ENCODE measurements at regions not wholly inside any gene's neighbourhood (a gene's known extent, or its start where the extent isn't known, plus 50 kb on each side); places are given as distances from the start of the nearest gene placed in this dataset.

DNA sequence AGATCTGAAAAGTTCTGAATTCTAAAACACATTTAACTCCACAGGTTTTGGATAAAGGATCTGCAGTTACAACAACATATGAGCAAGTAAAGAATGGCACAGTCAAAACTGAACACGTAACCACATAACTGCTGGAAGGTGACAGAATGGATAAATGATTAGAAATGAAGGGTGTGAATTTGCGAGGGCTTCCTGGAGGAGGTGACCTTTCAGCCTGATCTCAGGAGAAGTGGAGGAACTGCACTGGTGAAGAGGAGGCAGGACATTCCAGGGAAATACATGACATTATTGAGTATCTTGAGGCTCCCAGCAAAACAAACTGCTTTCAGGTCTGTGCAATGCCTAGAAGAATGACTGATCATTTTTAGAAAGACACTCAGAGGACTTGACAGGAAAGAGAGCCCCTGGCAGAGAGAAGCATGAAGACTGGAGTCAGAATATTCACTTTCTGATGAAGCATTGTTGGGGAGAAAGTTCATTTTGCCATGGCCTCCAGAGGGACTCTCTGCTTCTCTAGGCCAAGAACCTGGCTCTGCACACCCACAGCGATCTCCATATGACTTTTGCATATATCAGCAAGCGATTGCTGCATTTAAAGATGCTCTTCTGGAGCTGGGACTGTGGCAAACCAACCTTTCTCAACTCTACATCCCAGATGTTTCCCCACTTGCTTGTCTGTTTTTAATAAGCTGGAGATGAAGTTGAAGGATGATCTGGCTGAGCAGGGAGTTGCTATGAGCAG is 122.7 kb upstream of the FAM78B start:
- Histone ChIP-seq H3F3A (ENCODE audit: insufficient read depth, low read depth) (no peaks in the 10 kb centered on the region), H3K9me2 (ENCODE audit: insufficient read depth) (no peaks in the 10 kb centered on the region), H2AFZ (no peak overlapping the region), H3K9me3 (ENCODE audit: insufficient read depth, low read depth) (no peaks in the 10 kb centered on the region), H3K4me3 (no peak overlapping the region), H3K27ac (no peak overlapping the region), H3K79me2 (ENCODE audit: low read depth) (no peaks in the 10 kb centered on the region), H3K36me3 (ENCODE audit: low read depth) (no peaks in the 10 kb centered on the region), H3K4me1 (replicated peaks; ENCODE audit: insufficient read depth) (no peaks in the 10 kb centered on the region), H3K27me3 (ENCODE audit: insufficient read depth, low read depth) (peaks cover 19% of the 10 kb centered on the region; the same call in 1 of the 2 replicates), H4K20me1 (ENCODE audit: insufficient read depth) (no peaks in the 10 kb centered on the region), H3K4me2 (no peak overlapping the region)
- intact Hi-C loops (cut with micrococcal nuclease; ENCODE audit: unreplicated experiment): no loop called here
- ChIA-PET CTCF (no interaction called here), POLR2A (ENCODE audit: unreplicated experiment) (no interaction called here)
- TF ChIP-seq EZH2 (IDR thresholded peaks at IDR 0.05; ENCODE audit: low read depth): no peak
- TF ChIP-seq, protein P1, sequence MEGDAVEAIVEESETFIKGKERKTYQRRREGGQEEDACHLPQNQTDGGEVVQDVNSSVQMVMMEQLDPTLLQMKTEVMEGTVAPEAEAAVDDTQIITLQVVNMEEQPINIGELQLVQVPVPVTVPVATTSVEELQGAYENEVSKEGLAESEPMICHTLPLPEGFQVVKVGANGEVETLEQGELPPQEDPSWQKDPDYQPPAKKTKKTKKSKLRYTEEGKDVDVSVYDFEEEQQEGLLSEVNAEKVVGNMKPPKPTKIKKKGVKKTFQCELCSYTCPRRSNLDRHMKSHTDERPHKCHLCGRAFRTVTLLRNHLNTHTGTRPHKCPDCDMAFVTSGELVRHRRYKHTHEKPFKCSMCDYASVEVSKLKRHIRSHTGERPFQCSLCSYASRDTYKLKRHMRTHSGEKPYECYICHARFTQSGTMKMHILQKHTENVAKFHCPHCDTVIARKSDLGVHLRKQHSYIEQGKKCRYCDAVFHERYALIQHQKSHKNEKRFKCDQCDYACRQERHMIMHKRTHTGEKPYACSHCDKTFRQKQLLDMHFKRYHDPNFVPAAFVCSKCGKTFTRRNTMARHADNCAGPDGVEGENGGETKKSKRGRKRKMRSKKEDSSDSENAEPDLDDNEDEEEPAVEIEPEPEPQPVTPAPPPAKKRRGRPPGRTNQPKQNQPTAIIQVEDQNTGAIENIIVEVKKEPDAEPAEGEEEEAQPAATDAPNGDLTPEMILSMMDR (conservative IDR thresholded peaks at IDR 0.05): no peak
- no peak for DNase-seq
- no TSS peak for BruUV-seq (replicated peaks)

DNA sequence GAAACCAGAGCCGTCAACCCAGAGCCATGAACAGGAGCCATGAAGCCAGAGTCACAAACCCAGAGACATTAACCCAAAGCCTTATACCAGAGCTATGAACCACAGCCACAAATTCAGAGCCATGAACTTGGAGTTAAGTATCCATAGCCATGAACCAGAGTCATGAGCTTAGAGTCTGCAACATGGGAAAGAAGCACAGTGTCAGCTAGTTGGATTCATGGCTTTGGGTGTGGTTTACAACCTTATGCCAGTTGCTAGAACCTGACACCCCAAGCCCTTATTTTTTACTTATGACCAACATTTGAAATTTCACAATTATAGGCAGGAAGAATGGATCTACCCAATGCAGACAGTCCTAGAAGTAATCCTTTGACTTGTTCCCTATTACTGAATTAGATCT is 128.9 kb upstream of the FAM78B start:
- BruUV-seq (replicated peaks): no TSS peak
- H3K79me2 ChIP-seq (ENCODE audit: low read depth): no peaks in the 10 kb centered on the region

DNA sequence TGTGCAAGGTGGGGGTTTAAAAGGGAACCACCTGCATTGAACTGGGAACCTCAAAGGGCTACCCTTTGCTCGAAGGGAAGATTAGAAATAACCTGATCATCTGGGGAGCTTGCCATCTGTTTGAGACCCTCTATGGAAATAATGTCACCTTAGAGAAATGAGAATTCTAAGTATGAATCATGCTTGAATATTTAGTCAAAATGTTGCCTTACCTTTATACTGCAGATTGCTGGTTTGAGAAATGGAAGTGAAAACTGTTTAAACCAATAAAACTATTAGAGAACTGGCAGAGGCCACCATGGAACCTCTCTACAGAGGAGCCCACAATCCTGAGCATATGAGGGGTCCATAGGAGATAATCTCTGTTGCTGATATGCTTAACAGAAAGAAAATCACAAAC is 131.2 kb upstream of the FAM78B start:
- BruUV-seq (replicated peaks): no TSS peak

More for the DNA sequence above, 128.9 kb upstream of the FAM78B start:
- H3K27me3 ChIP-seq (ENCODE audit: insufficient read depth, low read depth): peaks cover 10% of the 10 kb centered on the region; the same call in 1 of the 2 replicates
- no peak overlapping the region for H3K27ac ChIP-seq
- no peaks in the 10 kb centered on the region for H3K9me2 ChIP-seq (ENCODE audit: insufficient read depth)
- no peak overlapping the region for H3K4me2 ChIP-seq
- H2AFZ ChIP-seq: no peak overlapping the region
- intact Hi-C loops (cut with micrococcal nuclease; ENCODE audit: unreplicated experiment): loop anchor here (5.0 kb wide), 1 partner anchor 118 kb away; no protein-coding TSS in a partner anchor
- H3K4me3 ChIP-seq: no peak overlapping the region
- no peaks in the 10 kb centered on the region for H3K4me1 ChIP-seq (replicated peaks; ENCODE audit: insufficient read depth)
- H3K36me3 ChIP-seq (ENCODE audit: low read depth): no peaks in the 10 kb centered on the region
- no peak for DNase-seq
- POLR2A ChIA-PET (ENCODE audit: unreplicated experiment): no interaction called here
- CTCF ChIA-PET: no interaction called here
- H3K9me3 ChIP-seq (ENCODE audit: insufficient read depth, low read depth): no peaks in the 10 kb centered on the region
- no peaks in the 10 kb centered on the region for H4K20me1 ChIP-seq (ENCODE audit: insufficient read depth)
- no peaks in the 10 kb centered on the region for H3F3A ChIP-seq (ENCODE audit: insufficient read depth, low read depth)
- no peak for TF ChIP-seq EZH2 (IDR thresholded peaks at IDR 0.05; ENCODE audit: low read depth)
- TF ChIP-seq, protein P1 (conservative IDR thresholded peaks at IDR 0.05): no peak

More for the DNA sequence above, 131.2 kb upstream of the FAM78B start:
- peaks cover 4% of the 10 kb centered on the region; the same call in 1 of the 2 replicates for H3K27me3 ChIP-seq (ENCODE audit: insufficient read depth, low read depth)
- H3K4me3 ChIP-seq: no peak overlapping the region
- H3K79me2 ChIP-seq (ENCODE audit: low read depth): no peaks in the 10 kb centered on the region
- intact Hi-C loops (cut with micrococcal nuclease; ENCODE audit: unreplicated experiment): loop anchor here (5.0 kb wide), 1 partner anchor 121 kb away; no protein-coding TSS in a partner anchor
- H3K36me3 ChIP-seq (ENCODE audit: low read depth): no peaks in the 10 kb centered on the region
- H3K9me3 ChIP-seq (ENCODE audit: insufficient read depth, low read depth): no peaks in the 10 kb centered on the region
- POLR2A ChIA-PET (ENCODE audit: unreplicated experiment): no interaction called here
- H3K4me2 ChIP-seq: no peak overlapping the region
- H2AFZ ChIP-seq: no peak overlapping the region
- CTCF ChIA-PET: no interaction called here
- TF ChIP-seq, protein P1 (conservative IDR thresholded peaks at IDR 0.05): no peak
- no peak for TF ChIP-seq EZH2 (IDR thresholded peaks at IDR 0.05; ENCODE audit: low read depth)
- H3K27ac ChIP-seq: no peak overlapping the region
- H4K20me1 ChIP-seq (ENCODE audit: insufficient read depth): no peaks in the 10 kb centered on the region
- no peak for DNase-seq
- no peaks in the 10 kb centered on the region for H3K4me1 ChIP-seq (replicated peaks; ENCODE audit: insufficient read depth)
- no peaks in the 10 kb centered on the region for H3F3A ChIP-seq (ENCODE audit: insufficient read depth, low read depth)
- no peaks in the 10 kb centered on the region for H3K9me2 ChIP-seq (ENCODE audit: insufficient read depth)
